ENCODE measurements at regions not wholly inside any gene's neighbourhood (a gene's known extent, or its start where the extent isn't known, plus 50 kb on each side); places are given as distances from the start of the nearest gene placed in this dataset.

GRCh38 chr10:2143213-2143835 is 406.0 kb upstream of the ADARB2 start:
- no peak for TF ChIP-seq CTCF (IDR thresholded peaks at IDR 0.05)
- TF ChIP-seq POLR2A (IDR thresholded peaks at IDR 0.05): no peak
- TF ChIP-seq POLR2AphosphoS5 (IDR thresholded peaks at IDR 0.05): no peak
- TF ChIP-seq EP300 (IDR thresholded peaks at IDR 0.05; ENCODE audit: low read depth): no peak
